ENCODE measurements at regions not wholly inside any gene's neighbourhood (a gene's known extent, or its start where the extent isn't known, plus 50 kb on each side); places are given as distances from the start of the nearest gene placed in this dataset.

DNA sequence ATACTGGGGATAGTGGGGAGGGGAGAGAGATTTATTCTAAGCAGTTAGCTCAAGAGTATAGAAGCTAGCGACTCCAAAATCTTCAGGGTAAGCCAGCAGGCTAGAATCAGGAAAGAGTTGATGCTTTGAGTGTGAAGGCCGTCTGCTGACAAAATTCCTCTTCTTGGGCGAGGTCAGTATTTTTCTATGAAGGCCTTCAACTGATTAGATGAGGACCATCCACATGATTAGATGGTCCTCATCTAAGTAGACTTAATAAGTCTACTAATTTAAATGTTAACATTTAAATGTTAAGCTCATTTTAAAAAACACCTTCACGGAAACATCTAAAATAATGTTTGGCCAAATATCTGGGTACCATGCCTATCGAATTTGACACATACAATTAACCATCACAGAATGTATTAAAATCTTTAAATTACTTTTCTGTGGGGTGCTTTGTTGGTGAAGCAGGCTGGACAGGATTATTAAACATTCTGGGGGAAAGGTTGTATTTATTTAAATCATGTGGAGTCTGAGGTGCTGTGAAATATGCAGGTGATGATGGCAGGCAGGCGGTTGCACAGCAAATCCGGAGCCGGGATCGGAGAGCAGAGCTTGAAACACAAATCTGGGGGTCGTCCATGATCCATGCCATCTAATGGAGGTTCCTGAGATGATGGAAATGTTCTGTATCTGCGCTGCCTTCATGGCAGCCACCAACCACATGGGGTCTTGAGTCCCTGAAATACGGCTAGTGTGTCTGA, 49.8 kb upstream of the ADORA2B start:
- H3K36me3 ChIP-seq, result no peaks in the 10 kb centered on the region
- no peak overlapping the region for H3K4me3 ChIP-seq
- peaks cover 4 to 22% (median 12%) of the 10 kb centered on the region in 4 donors for H3K4me1 ChIP-seq
- intact Hi-C loops (cut with DNase I; ENCODE audit: low total_unique reads), result no loop called here
- no peaks in the 10 kb centered on the region for H3K27me3 ChIP-seq
- H3K27ac ChIP-seq, result no peak overlapping the region
- no peak for DNase-seq
- 88 to 95% (median 91%) methylated on average over 12 of the region's 12 CpGs for WGBS, 5 donors
- TF ChIP-seq EP300 (IDR thresholded peaks at IDR 0.05) (no peak), POLR2A (IDR thresholded peaks at IDR 0.05) (no peak), POLR2AphosphoS5 (IDR thresholded peaks at IDR 0.05) (no peak)
- TF ChIP-seq, protein P1, sequence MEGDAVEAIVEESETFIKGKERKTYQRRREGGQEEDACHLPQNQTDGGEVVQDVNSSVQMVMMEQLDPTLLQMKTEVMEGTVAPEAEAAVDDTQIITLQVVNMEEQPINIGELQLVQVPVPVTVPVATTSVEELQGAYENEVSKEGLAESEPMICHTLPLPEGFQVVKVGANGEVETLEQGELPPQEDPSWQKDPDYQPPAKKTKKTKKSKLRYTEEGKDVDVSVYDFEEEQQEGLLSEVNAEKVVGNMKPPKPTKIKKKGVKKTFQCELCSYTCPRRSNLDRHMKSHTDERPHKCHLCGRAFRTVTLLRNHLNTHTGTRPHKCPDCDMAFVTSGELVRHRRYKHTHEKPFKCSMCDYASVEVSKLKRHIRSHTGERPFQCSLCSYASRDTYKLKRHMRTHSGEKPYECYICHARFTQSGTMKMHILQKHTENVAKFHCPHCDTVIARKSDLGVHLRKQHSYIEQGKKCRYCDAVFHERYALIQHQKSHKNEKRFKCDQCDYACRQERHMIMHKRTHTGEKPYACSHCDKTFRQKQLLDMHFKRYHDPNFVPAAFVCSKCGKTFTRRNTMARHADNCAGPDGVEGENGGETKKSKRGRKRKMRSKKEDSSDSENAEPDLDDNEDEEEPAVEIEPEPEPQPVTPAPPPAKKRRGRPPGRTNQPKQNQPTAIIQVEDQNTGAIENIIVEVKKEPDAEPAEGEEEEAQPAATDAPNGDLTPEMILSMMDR (IDR thresholded peaks at IDR 0.05), result no peak
- no peaks in the 10 kb centered on the region for H3K9me3 ChIP-seq

Measured in stomach (tissue), 8 donors.